Fibroblast of lung (primary cell): ENCODE measurements at regions not wholly inside any gene's neighbourhood (a gene's known extent, or its start where the extent isn't known, plus 50 kb on each side); places are given as distances from the start of the nearest gene placed in this dataset.

Source experiments
- CTCF ChIP-seq, 2 donors: IDR thresholded peaks in 1 of 2; conservative IDR thresholded peaks in 1 of 2; 1 replicate in 1 of 2; 2 replicates in 1 of 2; pipeline ENCODE4 v1.5.1; 2011 to 2012; ENCODE audit warnings: low read length in 2 of 2, control low read depth in 1 of 2, inconsistent platforms in 1 of 2, low read depth in 1 of 2, mild to moderate bottlenecking in 1 of 2
- EZH2 ChIP-seq: IDR thresholded peaks from 2 replicates; pipeline ENCODE4 v1.5.1; 2012; ENCODE audit warnings: low read length, control low read depth, mild to moderate bottlenecking; ENCODE audit errors: missing control alignments

- no peak for TF ChIP-seq CTCF (conservative IDR thresholded peaks at IDR 0.05 in 1 of 2, IDR thresholded peaks at IDR 0.05 in 1 of 2; ENCODE audit: low read depth in 1 of 2, low read length in 2 of 2)
- no peak for TF ChIP-seq EZH2
Observed at GRCh38 chr1:232223183-232223708, 406.7 kb downstream of the SIPA1L2 start.
